Mesodermal cell (in vitro differentiated cells): ENCODE measurements at regions not wholly inside any gene's neighbourhood (a gene's known extent, or its start where the extent isn't known, plus 50 kb on each side); places are given as distances from the start of the nearest gene placed in this dataset.

Source experiments
- H3K27ac ChIP-seq: 2 replicates; pipeline ENCODE4 v1.7.0; 2013; ENCODE audit warnings: mild to moderate bottlenecking, low read depth, low read length, moderate library complexity; ENCODE audit not compliant: severe bottlenecking
- H3K36me3 ChIP-seq: 2 replicates; pipeline ENCODE4 v1.7.1; 2013; ENCODE audit warnings: mild to moderate bottlenecking, low read length, moderate library complexity; ENCODE audit not compliant: control insufficient read depth, insufficient read depth
- H3K4me1 ChIP-seq: one replicate; pipeline ENCODE4 v1.7.1; 2013; ENCODE audit warnings: mild to moderate bottlenecking, low read length; ENCODE audit not compliant: insufficient read depth, control insufficient read depth, poor library complexity, severe bottlenecking
- H3K4me3 ChIP-seq: 2 replicates; pipeline ENCODE4 v1.7.0; 2013; ENCODE audit warnings: low read length, control low read depth, mild to moderate bottlenecking; ENCODE audit not compliant: insufficient read depth, poor library complexity, severe bottlenecking; ENCODE audit errors: extremely low read depth
- H3K9me3 ChIP-seq: 2 replicates; pipeline ENCODE4 v1.7.1; 2013; ENCODE audit warnings: mild to moderate bottlenecking, low read length, moderate library complexity; ENCODE audit not compliant: control insufficient read depth
- WGBS, 2 experiments: methylation state at CpG; one replicate each; pipeline ENCODE4 v1.1.5; 2013; ENCODE audit warnings: missing lambda C conversion rate in 2 of 2; ENCODE audit not compliant: insufficient coverage in 2 of 2; 5-methylcytosine and 5-hydroxymethylcytosine counted together

DNA sequence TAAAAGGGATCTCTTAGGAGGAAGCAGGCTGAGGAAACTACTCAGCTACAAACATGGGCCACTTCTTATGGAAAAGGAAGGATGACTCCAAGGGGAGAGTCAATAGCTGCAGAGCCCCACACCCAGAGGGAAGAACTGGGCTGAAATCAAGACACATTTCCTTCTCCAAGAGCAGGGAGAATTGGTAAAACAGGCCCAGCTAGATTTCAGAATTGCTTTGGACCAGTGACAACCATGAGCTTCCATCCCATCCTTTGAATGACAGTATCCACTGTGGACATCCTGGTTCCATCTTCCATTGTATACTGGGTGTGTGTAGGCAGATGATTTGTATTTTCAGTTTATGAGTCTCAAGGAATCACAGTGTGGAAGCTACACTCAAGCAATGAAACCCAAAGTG lies 267.5 kb downstream of the IRF8 start:
- no peak overlapping the region for H3K4me3 ChIP-seq
- peaks cover 22% of the 10 kb centered on the region for H3K9me3 ChIP-seq
- no peak overlapping the region for H3K27ac ChIP-seq
- peaks cover 5% of the 10 kb centered on the region for H3K4me1 ChIP-seq
- no peaks in the 10 kb centered on the region for H3K36me3 ChIP-seq

DNA sequence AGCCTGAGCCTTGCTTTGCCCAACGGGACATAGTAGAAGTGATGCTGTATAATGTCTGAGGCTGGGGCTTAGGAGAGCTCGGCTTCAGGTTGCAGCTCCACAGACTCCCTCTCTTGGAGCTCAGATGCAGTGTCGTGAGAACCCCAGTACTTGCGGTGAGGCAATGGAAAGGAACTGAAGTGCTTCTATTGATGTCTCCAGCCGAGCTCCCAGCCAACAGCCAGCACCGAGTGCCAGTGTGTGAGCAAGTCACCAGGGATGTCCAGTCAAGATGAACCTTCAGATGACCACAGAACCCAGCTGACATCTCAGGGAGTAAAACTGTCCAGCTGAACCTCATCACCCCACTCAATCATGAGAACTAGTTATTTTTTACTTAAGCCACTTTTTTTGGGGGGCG lies 268.1 kb downstream of the IRF8 start:
- Histone ChIP-seq H3K4me1 (peaks cover 6% of the 10 kb centered on the region), H3K4me3 (no peak overlapping the region), H3K27ac (no peak overlapping the region), H3K9me3 (peaks cover 22% of the 10 kb centered on the region), H3K36me3 (no peaks in the 10 kb centered on the region)
- 83 to 92% methylated on average over 6 of the region's 7 CpGs for WGBS, 2 experiments

DNA sequence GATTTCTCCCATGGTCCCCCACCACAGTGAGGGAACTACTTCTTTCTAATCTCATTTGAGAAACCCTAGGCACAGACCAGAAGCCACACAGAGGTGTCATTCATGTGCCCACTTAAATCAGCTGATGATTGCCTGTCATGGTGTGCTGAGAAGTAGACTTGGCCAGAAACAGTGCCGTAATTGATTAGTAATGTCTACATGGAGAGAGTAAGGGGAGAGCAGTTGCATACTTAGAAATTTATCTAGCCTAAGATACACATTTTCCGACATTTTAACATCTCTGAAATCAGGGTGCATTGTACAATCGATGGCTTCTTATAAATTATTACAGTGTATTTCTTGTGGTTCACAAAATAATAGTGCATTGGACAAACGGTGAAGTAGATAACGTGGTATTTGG lies 271.8 kb downstream of the IRF8 start:
- Histone ChIP-seq H3K4me1 (peaks cover 6% of the 10 kb centered on the region), H3K27ac (no peak overlapping the region)

DNA sequence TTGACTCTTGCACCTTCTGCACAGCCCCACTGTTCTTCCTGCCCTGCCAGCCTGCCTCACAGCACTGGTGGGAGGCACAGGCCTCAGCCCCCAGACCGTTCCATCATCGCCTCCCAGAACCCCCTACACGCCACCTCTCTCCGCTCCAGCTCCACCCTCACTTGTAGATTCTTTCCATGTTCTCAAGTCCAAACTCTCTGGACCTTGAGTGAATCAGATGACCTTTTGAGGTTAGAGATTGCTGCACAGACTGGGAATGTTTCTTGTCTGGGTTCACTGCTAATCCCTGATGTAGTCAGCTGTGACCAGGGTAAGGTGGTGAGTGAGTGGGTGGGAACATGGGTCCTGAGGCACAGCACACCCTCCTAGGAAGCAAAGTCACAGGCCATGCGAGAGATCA lies 272.4 kb downstream of the IRF8 start:
- no peak overlapping the region for H3K27ac ChIP-seq
- H3K4me3 ChIP-seq = no peak overlapping the region
- H3K4me1 ChIP-seq = peaks cover 6% of the 10 kb centered on the region
- H3K9me3 ChIP-seq = peaks cover 5% of the 10 kb centered on the region
- no peaks in the 10 kb centered on the region for H3K36me3 ChIP-seq
- WGBS, 2 experiments = 91 to 100% methylated on average over 4 of the region's 5 CpGs

More for the DNA sequence above, 271.8 kb downstream of the IRF8 start:
- H3K36me3 ChIP-seq = no peaks in the 10 kb centered on the region
- no peak overlapping the region for H3K4me3 ChIP-seq
- peaks cover 5% of the 10 kb centered on the region for H3K9me3 ChIP-seq
- 100% methylated on average over 2 of the region's 5 CpGs; no CpG with 5 or more reads in 1 of the 2 experiments for WGBS, 2 experiments

DNA sequence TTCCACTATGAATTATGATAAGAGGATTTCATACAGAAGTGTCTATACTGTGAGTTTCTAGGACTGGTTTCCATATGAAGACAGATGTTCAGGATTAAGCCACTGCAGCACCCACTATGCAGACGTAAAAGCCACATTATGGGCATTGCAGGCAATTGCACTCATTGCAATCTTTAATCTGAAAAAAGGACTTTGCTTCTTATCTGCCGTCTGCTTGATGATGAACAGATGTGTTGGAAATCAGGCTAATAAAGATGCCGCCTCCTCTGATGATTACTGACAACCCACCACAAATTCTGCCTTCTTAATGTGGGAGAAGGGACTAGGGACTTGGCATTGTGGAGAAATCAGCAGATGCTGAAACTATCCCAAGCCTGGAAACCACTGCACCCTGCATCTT lies 276.9 kb downstream of the IRF8 start:
- no peak overlapping the region for H3K4me3 ChIP-seq
- no peaks in the 10 kb centered on the region for H3K36me3 ChIP-seq
- H3K27ac ChIP-seq = no peak overlapping the region
- H3K9me3 ChIP-seq = no peaks in the 10 kb centered on the region
- 83 to 93% methylated on average over 1 to 3 of the region's 3 CpGs for WGBS, 2 experiments
- H3K4me1 ChIP-seq = peaks cover 6% of the 10 kb centered on the region

DNA sequence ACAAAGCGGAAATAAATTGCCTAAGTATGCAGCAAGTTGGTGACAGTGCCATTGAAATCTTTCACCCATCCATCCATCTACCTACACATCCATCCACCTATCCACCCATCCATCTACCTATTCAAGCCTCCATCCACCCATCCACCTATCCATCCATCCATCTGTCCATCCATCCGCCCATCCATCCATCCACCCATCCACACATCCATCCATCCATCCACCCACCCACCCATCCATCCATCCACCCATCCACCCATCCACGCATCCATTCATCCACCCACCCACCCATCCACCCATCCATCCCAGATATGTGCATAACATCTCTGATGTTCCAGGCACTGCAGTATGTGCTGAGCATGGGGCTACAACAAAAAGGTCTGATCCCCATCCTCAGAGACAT lies 277.5 kb downstream of the IRF8 start:
- no peaks in the 10 kb centered on the region for H3K36me3 ChIP-seq
- no peak overlapping the region for H3K27ac ChIP-seq

DNA sequence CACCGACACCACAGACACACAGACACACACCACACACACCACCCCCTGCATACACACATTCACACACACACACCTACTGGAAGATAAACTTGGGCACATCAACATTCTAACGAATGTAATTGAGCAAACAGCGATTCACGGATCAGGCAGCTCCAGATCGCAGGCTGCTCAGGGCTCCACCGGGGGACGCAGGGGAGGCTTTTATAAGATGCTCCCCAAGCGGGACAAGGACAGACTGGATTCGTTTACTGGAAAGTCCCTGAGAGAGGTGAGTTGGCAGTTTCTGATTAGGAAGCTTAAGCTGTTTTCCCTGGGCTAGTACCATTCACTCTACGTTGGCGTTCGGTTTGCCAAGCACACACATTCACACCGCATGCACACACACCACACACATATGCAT lies 281.3 kb downstream of the IRF8 start:
- H3K27ac ChIP-seq = no peak overlapping the region
- H3K36me3 ChIP-seq = no peaks in the 10 kb centered on the region
- H3K4me1 ChIP-seq = no peaks in the 10 kb centered on the region
- WGBS, 2 experiments = 78 to 88% methylated on average over 9 to 13 of the region's 13 CpGs
- no peaks in the 10 kb centered on the region for H3K9me3 ChIP-seq
- no peak overlapping the region for H3K4me3 ChIP-seq

More for the DNA sequence above, 277.5 kb downstream of the IRF8 start:
- no peak overlapping the region for H3K4me3 ChIP-seq
- H3K4me1 ChIP-seq = peaks cover under 1% of the 10 kb centered on the region
- H3K9me3 ChIP-seq = no peaks in the 10 kb centered on the region
- WGBS, 2 experiments = 84 to 92% methylated on average over 2 to 3 of the region's 3 CpGs

DNA sequence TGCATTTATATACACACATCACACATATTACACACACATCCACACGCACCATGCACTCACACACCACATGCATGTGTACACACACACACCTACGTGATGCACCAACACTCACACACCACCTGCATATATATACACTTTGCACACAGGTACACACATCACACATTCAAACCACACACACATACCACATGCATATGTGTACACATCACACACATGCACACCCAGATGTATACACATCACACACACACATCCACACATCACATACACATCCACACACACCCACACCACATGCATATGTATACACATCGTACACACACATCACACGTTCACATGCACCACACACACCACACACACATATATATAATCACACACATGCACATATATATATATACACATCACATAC lies 281.8 kb downstream of the IRF8 start:
- Histone ChIP-seq H3K4me1 (no peaks in the 10 kb centered on the region), H3K4me3 (no peak overlapping the region), H3K27ac (no peak overlapping the region), H3K9me3 (no peaks in the 10 kb centered on the region), H3K36me3 (no peaks in the 10 kb centered on the region)
- WGBS, 2 experiments = 81 to 100% methylated on average over 4 of the region's 4 CpGs

DNA sequence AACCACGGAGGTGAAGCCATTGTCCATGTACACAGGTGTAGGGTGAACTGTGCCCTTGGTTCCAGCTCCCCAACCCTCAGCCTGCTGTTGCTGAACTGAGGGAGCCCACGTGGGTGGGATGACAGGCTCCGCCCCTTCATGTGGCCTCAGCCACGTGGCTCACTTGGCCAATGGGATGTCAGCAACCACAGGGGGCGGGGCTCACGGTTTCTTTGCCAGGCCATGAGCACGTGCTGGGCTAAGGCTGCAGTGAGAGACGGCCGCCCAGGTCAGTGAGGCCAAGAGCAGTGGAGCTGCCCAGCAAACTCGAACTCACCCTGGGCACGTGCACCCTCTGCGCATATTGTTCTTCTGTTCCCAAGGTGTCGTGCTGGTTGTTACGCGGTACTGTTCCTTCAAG lies 282.6 kb downstream of the IRF8 start:
- H3K36me3 ChIP-seq = no peaks in the 10 kb centered on the region
- H3K4me1 ChIP-seq = no peaks in the 10 kb centered on the region
- no peaks in the 10 kb centered on the region for H3K9me3 ChIP-seq
- H3K4me3 ChIP-seq = no peak overlapping the region
- no peak overlapping the region for H3K27ac ChIP-seq
- 81 to 89% methylated on average over 12 to 15 of the region's 15 CpGs for WGBS, 2 experiments

DNA sequence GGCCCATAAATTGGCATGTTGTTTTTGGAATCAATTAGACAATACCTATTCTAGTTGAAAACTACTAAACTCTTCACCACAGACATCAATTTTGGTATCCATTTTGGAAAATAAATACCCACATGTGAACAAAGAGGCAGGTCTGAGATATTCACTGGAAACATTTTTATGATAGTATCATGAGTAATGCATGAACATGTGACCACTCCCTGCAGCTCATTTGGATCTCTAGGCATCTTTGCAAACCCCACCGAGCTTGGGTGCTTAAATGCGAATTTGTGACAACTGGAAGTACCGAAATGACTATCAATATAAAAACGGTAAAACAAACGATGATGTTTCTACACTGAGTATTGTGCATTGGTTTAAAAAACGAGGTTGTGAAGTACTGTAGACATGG lies 285.2 kb downstream of the IRF8 start:
- H3K9me3 ChIP-seq = no peaks in the 10 kb centered on the region
- H3K4me3 ChIP-seq = no peak overlapping the region
- no peaks in the 10 kb centered on the region for H3K4me1 ChIP-seq
- no peak overlapping the region for H3K27ac ChIP-seq
- WGBS, 2 experiments = 86 to 90% methylated on average over 6 of the region's 6 CpGs
- no peaks in the 10 kb centered on the region for H3K36me3 ChIP-seq

DNA sequence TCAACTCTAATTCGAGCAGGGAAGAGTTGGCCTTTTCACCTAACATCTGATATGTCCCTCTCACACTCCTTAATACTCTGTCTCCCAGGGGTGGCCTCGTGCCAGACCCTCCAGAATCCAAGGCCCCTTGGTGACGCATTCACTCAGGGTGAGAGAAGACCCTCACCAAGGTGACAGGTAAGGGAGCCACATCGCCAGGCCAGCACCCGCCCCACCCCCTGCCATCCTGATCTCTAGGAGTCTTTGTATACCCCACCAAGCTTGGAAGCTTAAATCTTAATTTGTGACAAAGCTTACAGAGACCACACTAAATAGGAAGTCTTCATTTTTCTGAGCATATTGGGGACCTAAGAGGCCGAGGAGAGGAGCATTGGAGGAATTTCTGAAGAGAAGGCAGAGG lies 286.1 kb downstream of the IRF8 start:
- Histone ChIP-seq H3K4me1 (no peaks in the 10 kb centered on the region), H3K9me3 (no peaks in the 10 kb centered on the region), H3K27ac (no peak overlapping the region), H3K36me3 (no peaks in the 10 kb centered on the region), H3K4me3 (no peak overlapping the region)
- 66 to 84% methylated on average over 3 to 6 of the region's 6 CpGs for WGBS, 2 experiments

DNA sequence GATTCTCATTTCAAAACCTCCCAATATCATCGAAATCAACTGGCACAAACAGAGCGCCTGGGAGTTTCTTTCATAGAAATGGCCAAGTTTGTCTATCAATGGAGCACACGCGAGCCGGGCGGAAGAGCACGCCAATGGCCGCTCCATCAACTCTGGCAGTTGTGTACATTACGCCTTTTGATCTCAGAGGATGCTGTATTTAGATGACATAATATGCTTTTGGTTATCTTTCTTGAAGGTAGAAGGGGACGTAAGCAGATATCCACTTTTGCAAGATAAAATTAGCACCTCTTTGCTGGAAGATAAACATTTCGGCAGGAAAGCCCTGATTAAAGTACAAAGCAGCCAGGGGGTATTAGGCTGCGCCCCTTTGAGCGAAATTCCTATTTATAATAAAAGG lies 287.4 kb downstream of the IRF8 start:
- no peak overlapping the region for H3K4me3 ChIP-seq

More for the DNA sequence above, 287.4 kb downstream of the IRF8 start:
- 79 to 82% methylated on average over 7 to 10 of the region's 13 CpGs for WGBS, 2 experiments
- H3K9me3 ChIP-seq = no peaks in the 10 kb centered on the region
- H3K27ac ChIP-seq = no peak overlapping the region
- no peaks in the 10 kb centered on the region for H3K4me1 ChIP-seq
- no peaks in the 10 kb centered on the region for H3K36me3 ChIP-seq
